Tibial nerve (tissue), 4 donors: ENCODE measurements at regions not wholly inside any gene's neighbourhood (a gene's known extent, or its start where the extent isn't known, plus 50 kb on each side); places are given as distances from the start of the nearest gene placed in this dataset.

Experiments
- DNase-seq, 2 donors: peaks; one replicate each; pipeline ENCODE4 v3.0.0-alpha.2; 2019; ENCODE audit warnings: low spot score in 2 of 2
- H3K27ac ChIP-seq, 4 donors: fragments of 200-600 bp; sonication (generic) in 3 of 4; one replicate each; pipeline ENCODE4 v1.5.1; 2017 to 2019; ENCODE audit warnings: mild to moderate bottlenecking in 1 of 4
- H3K27me3 ChIP-seq, 2 donors: fragments of 200-600 bp; sonication (generic) in 1 of 2; one replicate each; pipeline versions ENCODE4 v1.5.1 to v1.6.0; 2017 to 2019
- H3K36me3 ChIP-seq, 3 donors: fragments of 200-600 bp; sonication (generic); one replicate each; pipeline ENCODE4 v1.5.1; 2018 to 2019
- H3K4me1 ChIP-seq, 4 donors: fragments of 200-600 bp; sonication (generic) in 3 of 4; one replicate each; pipeline ENCODE4 v1.5.1; 2017 to 2019
- H3K4me3 ChIP-seq, 4 donors: fragments of 200-600 bp; sonication (generic) in 3 of 4; one replicate each; pipeline ENCODE4 v1.5.1; 2017 to 2019; ENCODE audit warnings: mild to moderate bottlenecking in 1 of 4, moderate library complexity in 1 of 4
- H3K9me3 ChIP-seq, 4 donors: fragments of 200-600 bp; sonication (generic) in 3 of 4; one replicate each; pipeline ENCODE4 v1.5.1; 2017 to 2019
- EP300 ChIP-seq, 2 donors: sonication (generic); formaldehyde crosslinking; IDR thresholded peaks; one replicate each; pipeline ENCODE4 v1.6.1; 2017; ENCODE audit warnings: antibody characterized with exemption in 2 of 2, mild to moderate bottlenecking in 1 of 2
- POLR2A ChIP-seq, 2 donors: fragments of 450-650 bp; IDR thresholded peaks; one replicate each; pipeline ENCODE4 v1.6.1; 2017; ENCODE audit warnings: antibody characterized with exemption in 2 of 2, mild to moderate bottlenecking in 2 of 2, moderate library complexity in 2 of 2
- WGBS, 2 donors: methylation state at CpG; one replicate each; pipeline ENCODE4 v1.1.5; 2018; 5-methylcytosine and 5-hydroxymethylcytosine counted together
- TF ChIP-seq, protein P1 (sequence below), 5 experiments: fragments of 200-600 bp in 3 of 5; fragments of 450-650 bp in 2 of 5; sonication (generic) in 3 of 5; IDR thresholded peaks; one replicate each; pipeline ENCODE4 v1.5.1; 2016 to 2019; ENCODE audit warnings: antibody characterized with exemption in 5 of 5, mild to moderate bottlenecking in 3 of 5, moderate library complexity in 2 of 5

DNA sequence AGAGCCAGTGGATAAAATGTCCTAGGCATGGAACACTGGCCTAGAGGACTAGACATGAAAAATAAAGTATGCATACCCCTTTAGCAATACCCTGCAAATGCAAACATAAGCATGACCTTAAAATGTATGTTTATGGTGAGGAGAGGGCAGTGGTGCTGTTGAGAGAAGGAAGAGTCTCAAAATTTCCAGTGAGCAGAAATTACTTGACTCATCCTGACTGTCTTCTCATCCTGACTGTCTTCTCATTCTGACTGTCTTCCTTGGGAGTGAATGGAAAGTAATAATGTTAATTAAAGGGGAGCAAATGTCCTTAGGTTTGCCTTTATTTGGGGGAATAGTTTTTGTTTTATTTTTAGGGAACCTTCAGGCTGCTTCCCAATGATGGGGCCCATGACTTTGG, 121.5 kb upstream of the GALNT15 start:
- DNase-seq, result no peak
- H3K9me3 ChIP-seq, result no peaks in the 10 kb centered on the region
- H3K27me3 ChIP-seq, result no peaks in the 10 kb centered on the region
- H3K36me3 ChIP-seq, result no peaks in the 10 kb centered on the region
- TF ChIP-seq POLR2A (IDR thresholded peaks at IDR 0.05) (no peak), EP300 (IDR thresholded peaks at IDR 0.05) (no peak)
- TF ChIP-seq, protein P1, sequence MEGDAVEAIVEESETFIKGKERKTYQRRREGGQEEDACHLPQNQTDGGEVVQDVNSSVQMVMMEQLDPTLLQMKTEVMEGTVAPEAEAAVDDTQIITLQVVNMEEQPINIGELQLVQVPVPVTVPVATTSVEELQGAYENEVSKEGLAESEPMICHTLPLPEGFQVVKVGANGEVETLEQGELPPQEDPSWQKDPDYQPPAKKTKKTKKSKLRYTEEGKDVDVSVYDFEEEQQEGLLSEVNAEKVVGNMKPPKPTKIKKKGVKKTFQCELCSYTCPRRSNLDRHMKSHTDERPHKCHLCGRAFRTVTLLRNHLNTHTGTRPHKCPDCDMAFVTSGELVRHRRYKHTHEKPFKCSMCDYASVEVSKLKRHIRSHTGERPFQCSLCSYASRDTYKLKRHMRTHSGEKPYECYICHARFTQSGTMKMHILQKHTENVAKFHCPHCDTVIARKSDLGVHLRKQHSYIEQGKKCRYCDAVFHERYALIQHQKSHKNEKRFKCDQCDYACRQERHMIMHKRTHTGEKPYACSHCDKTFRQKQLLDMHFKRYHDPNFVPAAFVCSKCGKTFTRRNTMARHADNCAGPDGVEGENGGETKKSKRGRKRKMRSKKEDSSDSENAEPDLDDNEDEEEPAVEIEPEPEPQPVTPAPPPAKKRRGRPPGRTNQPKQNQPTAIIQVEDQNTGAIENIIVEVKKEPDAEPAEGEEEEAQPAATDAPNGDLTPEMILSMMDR (IDR thresholded peaks at IDR 0.05), result no peak
- H3K4me3 ChIP-seq, result no peak overlapping the region
- H3K4me1 ChIP-seq, result peaks cover 5 to 67% (median 23%) of the 10 kb centered on the region in 4 donors
- peak overlapping the region in 3 of 4 donors; percentile 93 to 97 (median 96) for H3K27ac ChIP-seq

DNA sequence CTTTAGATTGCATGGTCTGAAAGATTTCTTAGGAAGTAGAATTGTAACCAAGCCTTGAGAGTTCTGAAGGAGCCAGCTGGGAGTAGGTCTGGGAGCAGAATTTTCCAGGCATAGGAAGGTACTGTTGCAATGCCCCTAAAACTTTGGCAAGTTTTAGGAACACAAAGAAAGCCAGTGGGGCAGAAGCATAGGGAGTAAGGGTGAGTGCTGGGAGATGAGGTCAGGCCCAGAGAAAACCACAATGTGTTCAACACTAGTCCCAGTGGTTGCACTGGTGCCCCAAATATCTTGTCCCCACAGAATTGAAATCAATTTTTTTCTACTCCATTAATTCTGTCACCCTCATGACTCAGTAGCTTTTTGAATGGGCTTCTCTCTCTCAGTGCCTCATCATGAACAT, 120.7 kb upstream of the GALNT15 start:
- no peak for DNase-seq
- H3K27ac ChIP-seq, result peak overlapping the region; percentile 65 to 97 (median 94)
- peak in 1 of 2 donors; percentile 66 for TF ChIP-seq EP300 (IDR thresholded peaks at IDR 0.05)
- TF ChIP-seq, protein P1 (IDR thresholded peaks at IDR 0.05), result no peak
- no peaks in the 10 kb centered on the region for H3K27me3 ChIP-seq
- no peaks in the 10 kb centered on the region for H3K9me3 ChIP-seq
- H3K4me1 ChIP-seq, result peaks cover 5 to 74% (median 26%) of the 10 kb centered on the region in 4 donors
- H3K4me3 ChIP-seq, result no peak overlapping the region
- no peaks in the 10 kb centered on the region for H3K36me3 ChIP-seq

DNA sequence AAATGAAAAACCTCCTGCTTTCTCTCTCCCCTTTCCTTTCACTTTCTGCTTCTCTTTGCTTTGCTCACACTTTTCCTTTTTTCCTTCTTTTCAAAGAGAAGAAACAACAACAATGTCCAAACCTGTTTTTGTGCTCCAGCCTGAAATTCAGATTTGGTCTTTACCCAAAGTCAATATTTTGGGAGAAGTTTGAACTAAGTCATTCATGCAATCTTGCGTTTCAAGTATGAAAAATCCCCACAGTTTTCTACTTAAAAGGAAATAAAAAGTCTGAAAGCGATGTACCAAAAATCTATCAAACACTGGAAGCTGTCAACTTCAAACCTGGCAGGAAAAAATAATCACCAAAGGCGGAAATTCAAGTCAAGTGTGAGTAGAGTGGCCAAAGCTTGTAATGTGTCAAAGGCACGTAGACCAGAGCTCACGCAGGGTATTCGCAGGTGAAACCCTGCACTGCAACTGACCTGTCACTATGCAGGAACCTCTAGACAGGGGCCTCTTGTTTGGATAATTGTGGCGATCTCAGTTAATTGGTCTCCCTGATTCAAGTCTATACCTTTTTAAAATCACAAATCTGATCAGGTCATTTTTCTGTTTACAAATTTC, 118.8 kb upstream of the GALNT15 start:
- no peaks in the 10 kb centered on the region for H3K27me3 ChIP-seq
- peak overlapping the region in 1 of 4 donors; percentile 18 for H3K4me3 ChIP-seq
- TF ChIP-seq EP300 (IDR thresholded peaks at IDR 0.05) (peak; percentile 29 to 54), POLR2A (IDR thresholded peaks at IDR 0.05) (peak in 1 of 2 donors; percentile 22)
- TF ChIP-seq, protein P1 (IDR thresholded peaks at IDR 0.05), result peak in 1 of 5 experiments; percentile 14
- no peaks in the 10 kb centered on the region for H3K9me3 ChIP-seq
- peak overlapping the region; percentile 65 to 97 (median 94) for H3K27ac ChIP-seq
- DNase-seq, result peak in 1 of 2 donors; percentile 39
- 48 to 52% methylated on average over 7 of the region's 7 CpGs for WGBS, 2 donors
- no peaks in the 10 kb centered on the region for H3K36me3 ChIP-seq
- H3K4me1 ChIP-seq, result peaks cover 5 to 77% (median 42%) of the 10 kb centered on the region in 4 donors

DNA sequence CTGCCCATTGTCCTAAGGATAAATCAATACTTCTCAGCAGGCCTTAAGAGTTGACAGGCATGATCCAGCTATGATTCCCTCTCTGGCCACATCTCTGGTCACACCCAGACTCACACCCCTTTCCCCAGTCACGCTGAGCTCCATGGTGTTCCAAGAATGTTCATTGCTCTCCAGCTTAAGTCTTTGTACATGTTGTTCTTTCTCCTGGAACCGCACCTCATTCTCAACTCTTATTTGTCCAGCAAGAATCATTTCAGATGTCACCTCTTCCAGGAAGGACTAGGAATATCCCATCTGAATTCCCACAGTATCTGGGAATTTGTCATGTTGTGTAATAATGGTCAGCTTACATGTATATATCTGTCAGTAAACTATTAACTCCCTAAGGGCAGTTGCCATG, 118.3 kb upstream of the GALNT15 start:
- Histone ChIP-seq H3K4me1 (peaks cover 5 to 77% (median 47%) of the 10 kb centered on the region in 4 donors), H3K9me3 (no peaks in the 10 kb centered on the region), H3K36me3 (no peaks in the 10 kb centered on the region), H3K27ac (peak overlapping the region; percentile 65 to 97 (median 94)), H3K4me3 (no peak overlapping the region), H3K27me3 (no peaks in the 10 kb centered on the region)
- WGBS, 2 donors, result 60 to 62% methylated on average over 2 of the region's 2 CpGs
- peak; percentile 63 to 79 for DNase-seq
- peak; percentile 72 to 95 for TF ChIP-seq EP300 (IDR thresholded peaks at IDR 0.05)
- TF ChIP-seq, protein P1 (IDR thresholded peaks at IDR 0.05), result no peak

DNA sequence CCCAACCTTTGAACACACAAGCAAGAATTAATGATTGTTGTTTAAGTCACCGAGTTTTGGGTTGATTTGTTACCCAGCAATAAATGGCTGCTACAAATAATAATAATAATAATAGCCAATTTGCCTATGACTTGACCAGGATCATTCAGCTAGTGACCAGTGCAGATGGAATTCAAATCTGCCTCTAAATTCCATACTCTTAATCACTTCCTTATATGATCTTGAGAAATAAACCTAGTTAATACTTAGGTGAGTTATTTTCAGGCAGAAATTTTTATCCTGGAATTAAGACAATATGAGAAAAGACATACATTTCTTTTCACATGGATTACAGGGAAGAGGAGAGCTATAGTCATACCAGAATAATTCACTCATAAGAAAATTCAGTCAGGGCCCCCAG, 116.0 kb upstream of the GALNT15 start:
- H3K4me1 ChIP-seq, result peaks cover 5 to 89% (median 53%) of the 10 kb centered on the region in 4 donors

More for the DNA sequence above, 116.0 kb upstream of the GALNT15 start:
- DNase-seq, result no peak
- TF ChIP-seq, protein P1 (IDR thresholded peaks at IDR 0.05), result no peak
- TF ChIP-seq EP300 (IDR thresholded peaks at IDR 0.05), result no peak
- TF ChIP-seq POLR2A (IDR thresholded peaks at IDR 0.05), result no peak
- WGBS, 2 donors, result 86 to 91% methylated on average over 1 of the region's 1 CpG
- Histone ChIP-seq H3K9me3 (no peaks in the 10 kb centered on the region), H3K27ac (peak overlapping the region; percentile 84 to 97 (median 94)), H3K4me3 (no peak overlapping the region), H3K36me3 (no peaks in the 10 kb centered on the region), H3K27me3 (no peaks in the 10 kb centered on the region)
